Upper lobe of left lung (tissue), 6 donors: ENCODE measurements at regions not wholly inside any gene's neighbourhood (a gene's known extent, or its start where the extent isn't known, plus 50 kb on each side); places are given as distances from the start of the nearest gene placed in this dataset.

Experiments
- ATAC-seq, 2 donors: fragments of 200-7000 bp; cut with Tn5 transposase; one replicate each; pipeline ENCODE4 v1.9.1; 2022; ENCODE audit warnings: mild to moderate bottlenecking in 2 of 2, moderate library complexity in 2 of 2; ENCODE audit not compliant: low FRiP score in 2 of 2
- DNase-seq, 2 donors: peaks; one replicate each; pipeline ENCODE4 v3.0.0-alpha.2; 2019 to 2020
- H3K27ac ChIP-seq, 4 donors: fragments of 200-600 bp; sonication (generic); one replicate each; pipeline ENCODE4 v1.5.1; 2016 to 2019
- H3K27me3 ChIP-seq, 4 donors: fragments of 200-600 bp; sonication (generic); one replicate each; pipeline ENCODE4 v1.5.1; 2017 to 2019
- H3K36me3 ChIP-seq, 4 donors: fragments of 200-600 bp; sonication (generic); one replicate each; pipeline ENCODE4 v1.5.1; 2016 to 2019
- H3K4me1 ChIP-seq, 4 donors: fragments of 200-600 bp; sonication (generic); one replicate each; pipeline ENCODE4 v1.5.1; 2018 to 2019
- H3K4me3 ChIP-seq, 4 donors: fragments of 200-600 bp; sonication (generic); one replicate each; pipeline ENCODE4 v1.5.1; 2017 to 2019; ENCODE audit warnings: mild to moderate bottlenecking in 2 of 4, moderate library complexity in 1 of 4
- H3K9me3 ChIP-seq, 4 donors: fragments of 200-600 bp; sonication (generic); one replicate each; pipeline ENCODE4 v1.5.1; 2018 to 2019
- CTCF ChIP-seq, 6 experiments: fragments of 450-650 bp in 4 of 6; fragments of 200-600 bp in 2 of 6; sonication (generic) in 2 of 6; IDR thresholded peaks; one replicate each; pipeline ENCODE4 v1.5.1; 2016 to 2019; ENCODE audit warnings: antibody characterized with exemption in 6 of 6
- EP300 ChIP-seq, 4 donors: sonication (generic); formaldehyde crosslinking; IDR thresholded peaks; one replicate each; pipeline ENCODE4 v1.5.1; 2017; ENCODE audit warnings: antibody characterized with exemption in 4 of 4, control low read depth in 2 of 4
- POLR2A ChIP-seq, 4 donors: fragments of 450-650 bp; IDR thresholded peaks; one replicate each; pipeline ENCODE4 v1.5.1; 2016 to 2017; ENCODE audit warnings: antibody characterized with exemption in 4 of 4, mild to moderate bottlenecking in 2 of 4
- POLR2AphosphoS5 ChIP-seq, 2 donors: sonication (generic); formaldehyde crosslinking; IDR thresholded peaks; one replicate each; pipeline ENCODE4 v1.5.1; 2017; ENCODE audit warnings: antibody characterized with exemption in 2 of 2
- WGBS, 2 donors: methylation state at CpG; one replicate each; pipeline ENCODE4 v1.1.5; 2017 to 2018; 5-methylcytosine and 5-hydroxymethylcytosine counted together
- donor health status: DM: no; HTN: no; CAD: no; lungs with moderate emphysema.
- donor health status: DM: no; HTN: yes; CAD: no; lungs with severe emphysema.

- no peak for TF ChIP-seq CTCF (IDR thresholded peaks at IDR 0.05)
- TF ChIP-seq POLR2A (IDR thresholded peaks at IDR 0.05), result no peak
- no peak for TF ChIP-seq POLR2AphosphoS5 (IDR thresholded peaks at IDR 0.05)
- TF ChIP-seq EP300 (IDR thresholded peaks at IDR 0.05), result no peak
- DNase-seq (no peak), ATAC-seq (no peak)
- Histone ChIP-seq H3K9me3 (no peaks in the 10 kb centered on the region), H3K36me3 (no peaks in the 10 kb centered on the region), H3K4me1 (no peaks in the 10 kb centered on the region), H3K4me3 (no peak overlapping the region), H3K27me3 (no peaks in the 10 kb centered on the region), H3K27ac (no peak overlapping the region)
- WGBS, 2 donors, result 44 to 55% methylated on average over 2 of the region's 2 CpGs
These were observed 603.5 kb upstream of the HS6ST1 start for GRCh38 chr2:128922154-128922553.

GRCh38 chr2:128925631-128926030 lies 607.0 kb upstream of the HS6ST1 start:
- TF ChIP-seq POLR2AphosphoS5 (IDR thresholded peaks at IDR 0.05), result no peak
- no peak for TF ChIP-seq POLR2A (IDR thresholded peaks at IDR 0.05)
- no peak for TF ChIP-seq CTCF (IDR thresholded peaks at IDR 0.05)
- TF ChIP-seq EP300 (IDR thresholded peaks at IDR 0.05), result no peak
- H3K27me3 ChIP-seq, result no peaks in the 10 kb centered on the region
- H3K9me3 ChIP-seq, result no peaks in the 10 kb centered on the region
- H3K36me3 ChIP-seq, result no peaks in the 10 kb centered on the region
- H3K27ac ChIP-seq, result no peak overlapping the region
- no peaks in the 10 kb centered on the region for H3K4me1 ChIP-seq
- ATAC-seq (no peak), DNase-seq (no peak)
- no peak overlapping the region for H3K4me3 ChIP-seq

GRCh38 chr2:128930101-128930500 lies 611.4 kb upstream of the HS6ST1 start:
- no peak for DNase-seq
- TF ChIP-seq POLR2A (IDR thresholded peaks at IDR 0.05) (no peak), CTCF (IDR thresholded peaks at IDR 0.05) (no peak), POLR2AphosphoS5 (IDR thresholded peaks at IDR 0.05) (no peak), EP300 (IDR thresholded peaks at IDR 0.05) (no peak)
- whole genome bisulfite sequencing, 2 donors, result 85 to 95% methylated on average over 1 of the region's 1 CpG
- no peaks in the 10 kb centered on the region for H3K36me3 ChIP-seq
- no peak overlapping the region for H3K4me3 ChIP-seq
- no peaks in the 10 kb centered on the region for H3K27me3 ChIP-seq
- no peak for ATAC-seq
- H3K27ac ChIP-seq, result no peak overlapping the region
- no peaks in the 10 kb centered on the region for H3K4me1 ChIP-seq
- H3K9me3 ChIP-seq, result no peaks in the 10 kb centered on the region

GRCh38 chr2:128940378-128940777 lies 621.7 kb upstream of the HS6ST1 start:
- Histone ChIP-seq H3K36me3 (no peaks in the 10 kb centered on the region), H3K4me1 (no peaks in the 10 kb centered on the region), H3K27ac (no peak overlapping the region), H3K9me3 (no peaks in the 10 kb centered on the region), H3K27me3 (no peaks in the 10 kb centered on the region), H3K4me3 (no peak overlapping the region)
- ATAC-seq (no peak), DNase-seq (no peak)
- TF ChIP-seq CTCF (IDR thresholded peaks at IDR 0.05), result no peak
- no peak for TF ChIP-seq POLR2AphosphoS5 (IDR thresholded peaks at IDR 0.05)
- TF ChIP-seq EP300 (IDR thresholded peaks at IDR 0.05), result no peak
- no peak for TF ChIP-seq POLR2A (IDR thresholded peaks at IDR 0.05)
- 86 to 90% methylated on average over 12 of the region's 12 CpGs for WGBS, 2 donors

GRCh38 chr2:128941751-128942150 lies 623.1 kb upstream of the HS6ST1 start:
- no peaks in the 10 kb centered on the region for H3K36me3 ChIP-seq
- H3K4me1 ChIP-seq, result no peaks in the 10 kb centered on the region
- no peak for ATAC-seq
- H3K9me3 ChIP-seq, result no peaks in the 10 kb centered on the region
- H3K4me3 ChIP-seq, result no peak overlapping the region
- no peak for DNase-seq
- WGBS, 2 donors, result 54 to 62% methylated on average over 3 of the region's 3 CpGs
- no peaks in the 10 kb centered on the region for H3K27me3 ChIP-seq
- no peak overlapping the region for H3K27ac ChIP-seq
- TF ChIP-seq POLR2AphosphoS5 (IDR thresholded peaks at IDR 0.05) (no peak), POLR2A (IDR thresholded peaks at IDR 0.05) (no peak), EP300 (IDR thresholded peaks at IDR 0.05) (no peak)
